Neural cell (in vitro differentiated cells): ENCODE measurements at regions not wholly inside any gene's neighbourhood (a gene's known extent, or its start where the extent isn't known, plus 50 kb on each side); places are given as distances from the start of the nearest gene placed in this dataset.

Source experiments
- H2AFZ ChIP-seq: fragments of 200-600, 300-800 bp; sonication (generic), shearing (Covaris generic); 2 replicates; pipeline ENCODE4 v1.6.0; 2014; ENCODE audit warnings: low read depth, mild to moderate bottlenecking, antibody characterized with exemption, low read length, moderate library complexity
- H3F3A ChIP-seq: fragments of 200-600 bp; shearing (Covaris generic); 2 replicates; pipeline ENCODE4 v1.6.1; 2016; ENCODE audit warnings: mild to moderate bottlenecking, moderate library complexity, mixed read lengths, antibody characterized with exemption, low read length; ENCODE audit not compliant: insufficient read depth, poor library complexity, severe bottlenecking
- H3K27ac ChIP-seq: fragments of 200-600, 300-800 bp; sonication (generic), shearing (Covaris generic); 2 replicates; pipeline ENCODE4 v1.5.1; 2014; ENCODE audit warnings: mild to moderate bottlenecking, low read length, moderate library complexity
- H3K27me3 ChIP-seq: fragments of 300-800, 200-600 bp; sonication (generic), shearing (Covaris generic); 2 replicates; pipeline ENCODE4 v1.6.0; 2014; ENCODE audit warnings: mild to moderate bottlenecking, low read depth, low read length, moderate library complexity; ENCODE audit not compliant: insufficient read depth
- H3K36me3 ChIP-seq: fragments of 300-800, 200-600 bp; sonication (generic), shearing (Covaris generic); 2 replicates; pipeline ENCODE4 v1.5.1; 2014; ENCODE audit warnings: mild to moderate bottlenecking, antibody characterized with exemption, low read length, moderate library complexity; ENCODE audit not compliant: insufficient read depth
- H3K4me2 ChIP-seq: fragments of 300-800, 200-600 bp; sonication (generic), shearing (Covaris generic); 2 replicates; pipeline ENCODE4 v1.6.0; 2014; ENCODE audit warnings: mild to moderate bottlenecking, low read length
- H3K4me3 ChIP-seq: fragments of 300-800, 200-600 bp; sonication (generic), shearing (Covaris generic); 2 replicates; pipeline ENCODE4 v1.5.1; 2014; ENCODE audit warnings: mild to moderate bottlenecking, low read length, moderate library complexity
- H3K79me2 ChIP-seq: fragments of 200-600 bp; shearing (Covaris generic); replicated peaks from 2 replicates; pipeline ENCODE4 v1.6.0; 2014; ENCODE audit warnings: mild to moderate bottlenecking, low read length, moderate library complexity; ENCODE audit not compliant: insufficient read depth
- H3K9ac ChIP-seq: fragments of 300-800, 200-600 bp; sonication (generic), shearing (Covaris generic); 2 replicates; pipeline ENCODE4 v1.6.1; 2016; ENCODE audit warnings: mild to moderate bottlenecking, low read length, mixed read lengths
- H3K9me2 ChIP-seq: fragments of 200-600 bp; shearing (Covaris generic); 2 replicates; pipeline ENCODE4 v1.6.1; 2016; ENCODE audit warnings: mild to moderate bottlenecking, low read length, mixed read lengths; ENCODE audit not compliant: insufficient read depth
- H3K9me3 ChIP-seq: fragments of 200-600, 300-800 bp; sonication (generic), shearing (Covaris generic); 2 replicates; pipeline ENCODE4 v1.6.1; 2016; ENCODE audit warnings: mild to moderate bottlenecking, mixed run types, low read length, moderate library complexity, mixed read lengths
- H4K20me1 ChIP-seq: fragments of 200-600 bp; shearing (Covaris generic); 2 replicates; pipeline ENCODE4 v1.6.1; 2016; ENCODE audit warnings: mild to moderate bottlenecking, mixed run types; ENCODE audit not compliant: insufficient read depth
- CTCF ChIP-seq: fragments of 450-650 bp; IDR thresholded peaks from 2 replicates; pipeline ENCODE4 v1.5.1; 2014; ENCODE audit warnings: antibody characterized with exemption, mild to moderate bottlenecking, moderate library complexity; ENCODE audit not compliant: poor library complexity, severe bottlenecking
- EP300 ChIP-seq: fragments of 450-650 bp; conservative IDR thresholded peaks from 2 replicates; pipeline ENCODE4 v1.6.1; 2014; ENCODE audit warnings: antibody characterized with exemption, mild to moderate bottlenecking, moderate library complexity; ENCODE audit not compliant: poor library complexity, severe bottlenecking
- EZH2 ChIP-seq: fragments of 200-600, 300-800 bp; shearing (Covaris generic), sonication (generic); IDR thresholded peaks from 2 replicates; pipeline ENCODE4 v1.6.1; 2014; ENCODE audit warnings: antibody characterized with exemption, low read length, borderline replicate concordance, mild to moderate bottlenecking; ENCODE audit not compliant: insufficient read depth, poor library complexity, severe bottlenecking
- MXI1 ChIP-seq: fragments of 450-650 bp; conservative IDR thresholded peaks from 2 replicates; pipeline ENCODE4 v1.6.1; 2014; ENCODE audit warnings: antibody characterized with exemption, mild to moderate bottlenecking; ENCODE audit not compliant: poor library complexity, severe bottlenecking
- POLR2AphosphoS5 ChIP-seq: IDR thresholded peaks from 2 replicates; pipeline ENCODE4 v1.6.1; 2012
- RAD21 ChIP-seq: fragments of 450-650 bp; conservative IDR thresholded peaks from 2 replicates; pipeline ENCODE4 v1.6.1; 2014; ENCODE audit warnings: antibody characterized with exemption, mild to moderate bottlenecking, moderate library complexity
- SMC3 ChIP-seq: fragments of 450-650 bp; conservative IDR thresholded peaks from 2 replicates; pipeline ENCODE4 v1.6.1; 2014; ENCODE audit warnings: antibody characterized with exemption, mild to moderate bottlenecking, moderate library complexity; ENCODE audit not compliant: poor library complexity
- TAF1 ChIP-seq: IDR thresholded peaks from 2 replicates; pipeline ENCODE4 v1.6.1; 2012; ENCODE audit warnings: low read depth
- TF ChIP-seq, protein P1 (sequence below): IDR thresholded peaks from 2 replicates; pipeline ENCODE4 v1.6.1; 2012; ENCODE audit warnings: borderline replicate concordance

DNA sequence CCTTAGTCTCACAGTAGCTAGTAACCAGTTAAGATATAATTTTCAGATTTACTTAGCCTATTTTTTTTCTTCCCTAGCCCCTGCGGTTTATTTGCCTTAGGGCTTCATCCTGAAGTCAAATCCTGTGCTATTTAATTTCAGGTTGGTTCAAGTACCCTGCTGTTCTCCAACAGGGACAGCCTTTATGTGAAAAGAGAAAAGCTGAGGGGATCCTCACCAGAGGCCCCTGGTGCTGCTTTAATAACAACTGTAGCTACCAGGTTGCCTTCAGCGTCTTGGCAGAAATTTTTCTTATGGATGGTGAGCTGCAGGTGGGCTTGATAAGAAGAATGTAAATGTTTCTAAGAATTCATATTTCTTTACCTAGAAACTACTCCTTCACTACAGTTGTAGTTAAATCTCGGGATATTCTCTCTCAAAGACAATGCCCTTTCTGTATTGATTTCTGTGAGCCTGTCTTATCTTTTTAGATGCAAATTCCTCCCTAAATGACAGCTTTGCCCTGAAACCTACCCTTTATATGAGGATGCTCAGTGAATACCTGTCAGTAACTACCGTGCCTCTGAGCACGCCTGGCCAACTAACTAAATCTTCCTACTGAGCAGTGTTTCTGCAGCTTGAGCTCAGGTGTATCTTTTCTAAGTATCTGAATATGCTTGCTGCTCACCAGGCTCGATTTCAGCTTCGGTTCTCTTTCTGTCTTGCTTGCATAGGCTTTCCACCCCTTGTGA, 320.5 kb downstream of the MMUT start:
- Histone ChIP-seq H3K4me3 (peak overlapping the region; percentile 48), H3K4me2 (peak overlapping the region; percentile 30), H3K79me2 (no peaks in the 10 kb centered on the region), H3K27ac (peak overlapping the region; percentile 26), H4K20me1 (no peaks in the 10 kb centered on the region), H3F3A (no peaks in the 10 kb centered on the region), H3K9me2 (no peaks in the 10 kb centered on the region), H2AFZ (no peak overlapping the region), H3K36me3 (no peaks in the 10 kb centered on the region), H3K9ac (peak overlapping the region; percentile 7), H3K9me3 (no peaks in the 10 kb centered on the region), H3K27me3 (no peaks in the 10 kb centered on the region)
- TF ChIP-seq RAD21, result no peak
- TF ChIP-seq EP300, result no peak
- TF ChIP-seq SMC3, result no peak

DNA sequence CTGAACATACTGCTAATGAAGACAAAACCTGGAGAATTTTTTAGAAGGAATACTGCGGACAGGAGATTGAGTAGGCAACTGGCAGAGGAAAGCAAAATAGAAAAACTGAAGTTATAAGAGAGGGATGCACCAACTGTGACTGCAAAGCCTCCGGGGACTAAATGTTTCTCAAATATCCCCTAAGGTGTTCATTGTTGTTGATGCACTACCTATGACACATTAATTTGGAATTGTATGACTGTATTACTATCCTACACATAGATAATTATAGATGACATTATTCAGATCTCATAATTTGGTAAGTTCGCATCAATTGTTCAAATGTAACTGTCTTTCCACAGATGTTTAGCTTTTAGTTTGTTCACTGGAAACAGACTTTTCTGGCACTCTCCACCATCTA, 341.1 kb downstream of the MMUT start:
- H3K36me3 ChIP-seq, result no peaks in the 10 kb centered on the region
- H3K9me2 ChIP-seq, result no peaks in the 10 kb centered on the region
- no peak overlapping the region for H3K27ac ChIP-seq
- H2AFZ ChIP-seq, result no peak overlapping the region
- H3K9ac ChIP-seq, result no peak overlapping the region
- no peaks in the 10 kb centered on the region for H3K79me2 ChIP-seq
- H4K20me1 ChIP-seq, result no peaks in the 10 kb centered on the region
- TF ChIP-seq MXI1 (no peak), CTCF (no peak), POLR2AphosphoS5 (no peak), RAD21 (no peak), EP300 (no peak), EZH2 (no peak), TAF1 (no peak), SMC3 (no peak)
- TF ChIP-seq, protein P1, sequence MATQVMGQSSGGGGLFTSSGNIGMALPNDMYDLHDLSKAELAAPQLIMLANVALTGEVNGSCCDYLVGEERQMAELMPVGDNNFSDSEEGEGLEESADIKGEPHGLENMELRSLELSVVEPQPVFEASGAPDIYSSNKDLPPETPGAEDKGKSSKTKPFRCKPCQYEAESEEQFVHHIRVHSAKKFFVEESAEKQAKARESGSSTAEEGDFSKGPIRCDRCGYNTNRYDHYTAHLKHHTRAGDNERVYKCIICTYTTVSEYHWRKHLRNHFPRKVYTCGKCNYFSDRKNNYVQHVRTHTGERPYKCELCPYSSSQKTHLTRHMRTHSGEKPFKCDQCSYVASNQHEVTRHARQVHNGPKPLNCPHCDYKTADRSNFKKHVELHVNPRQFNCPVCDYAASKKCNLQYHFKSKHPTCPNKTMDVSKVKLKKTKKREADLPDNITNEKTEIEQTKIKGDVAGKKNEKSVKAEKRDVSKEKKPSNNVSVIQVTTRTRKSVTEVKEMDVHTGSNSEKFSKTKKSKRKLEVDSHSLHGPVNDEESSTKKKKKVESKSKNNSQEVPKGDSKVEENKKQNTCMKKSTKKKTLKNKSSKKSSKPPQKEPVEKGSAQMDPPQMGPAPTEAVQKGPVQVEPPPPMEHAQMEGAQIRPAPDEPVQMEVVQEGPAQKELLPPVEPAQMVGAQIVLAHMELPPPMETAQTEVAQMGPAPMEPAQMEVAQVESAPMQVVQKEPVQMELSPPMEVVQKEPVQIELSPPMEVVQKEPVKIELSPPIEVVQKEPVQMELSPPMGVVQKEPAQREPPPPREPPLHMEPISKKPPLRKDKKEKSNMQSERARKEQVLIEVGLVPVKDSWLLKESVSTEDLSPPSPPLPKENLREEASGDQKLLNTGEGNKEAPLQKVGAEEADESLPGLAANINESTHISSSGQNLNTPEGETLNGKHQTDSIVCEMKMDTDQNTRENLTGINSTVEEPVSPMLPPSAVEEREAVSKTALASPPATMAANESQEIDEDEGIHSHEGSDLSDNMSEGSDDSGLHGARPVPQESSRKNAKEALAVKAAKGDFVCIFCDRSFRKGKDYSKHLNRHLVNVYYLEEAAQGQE, result no peak
- no peak overlapping the region for H3K4me3 ChIP-seq
- H3K9me3 ChIP-seq, result no peaks in the 10 kb centered on the region
- H3F3A ChIP-seq, result no peaks in the 10 kb centered on the region
- no peak overlapping the region for H3K4me2 ChIP-seq
- no peaks in the 10 kb centered on the region for H3K27me3 ChIP-seq
